KMS-11 (cell line): ENCODE measurements at regions not wholly inside any gene's neighbourhood (a gene's known extent, or its start where the extent isn't known, plus 50 kb on each side); places are given as distances from the start of the nearest gene placed in this dataset.

Source experiments
- H2AFZ ChIP-seq: fragments of 200-600 bp; sonication (generic); 2 replicates; pipeline ENCODE4 v1.6.1; 2016; ENCODE audit warnings: antibody characterized with exemption, mixed run types, low read depth
- H3K27ac ChIP-seq: fragments of 200-600 bp; sonication (generic); 2 replicates; pipeline ENCODE4 v1.6.1; 2016; ENCODE audit warnings: mild to moderate bottlenecking, mixed run types
- H3K27me3 ChIP-seq: fragments of 200-600 bp; sonication (generic); 2 replicates; pipeline ENCODE4 v1.6.1; 2017; ENCODE audit warnings: mild to moderate bottlenecking, low read depth, mixed run types, moderate library complexity; ENCODE audit not compliant: insufficient read depth
- H3K36me3 ChIP-seq: fragments of 200-600 bp; sonication (generic); 2 replicates; pipeline ENCODE4 v1.6.1; 2017; ENCODE audit warnings: mild to moderate bottlenecking, mixed run types; ENCODE audit not compliant: insufficient read depth
- H3K4me1 ChIP-seq: fragments of 200-600 bp; sonication (generic); 2 replicates; pipeline ENCODE4 v1.6.1; 2016; ENCODE audit warnings: mild to moderate bottlenecking, low read depth, mixed run types; ENCODE audit not compliant: poor library complexity, severe bottlenecking
- H3K4me2 ChIP-seq: fragments of 200-600 bp; sonication (generic); 2 replicates; pipeline ENCODE4 v1.7.0; 2016; ENCODE audit warnings: mild to moderate bottlenecking, mixed run types
- H3K4me3 ChIP-seq: fragments of 200-600 bp; sonication (generic); IDR thresholded peaks from 2 replicates; pipeline ENCODE4 v1.6.1; 2017; ENCODE audit warnings: low read depth, low read length, mixed read lengths; ENCODE audit not compliant: insufficient read depth
- H3K79me2 ChIP-seq: fragments of 200-600 bp; sonication (generic); 2 replicates; pipeline ENCODE4 v1.6.1; 2016; ENCODE audit warnings: low read depth, mixed run types; ENCODE audit not compliant: insufficient read depth
- H3K9ac ChIP-seq: fragments of 200-600 bp; sonication (generic); 2 replicates; pipeline ENCODE4 v1.6.1; 2016; ENCODE audit warnings: mild to moderate bottlenecking, mixed run types
- H4K20me1 ChIP-seq: fragments of 200-600 bp; sonication (generic); 2 replicates; pipeline ENCODE4 v1.6.1; 2016; ENCODE audit warnings: mild to moderate bottlenecking, mixed run types; ENCODE audit not compliant: insufficient read depth
- CTCF ChIP-seq: fragments of 200-600 bp; sonication (generic); conservative IDR thresholded peaks from 2 replicates; pipeline ENCODE4 v1.6.1; 2017; ENCODE audit warnings: low read depth, mild to moderate bottlenecking, antibody characterized with exemption, low read length, moderate library complexity, mixed read lengths

GRCh38 chr4:27089186-27089585 lies 228.5 kb downstream of the STIM2 start:
- Histone ChIP-seq H3K4me1 (no peaks in the 10 kb centered on the region), H3K36me3 (no peaks in the 10 kb centered on the region), H3K27me3 (no peaks in the 10 kb centered on the region), H3K4me2 (no peak overlapping the region), H3K4me3 (no peak overlapping the region), H3K9ac (no peak overlapping the region), H3K27ac (no peak overlapping the region), H3K79me2 (no peaks in the 10 kb centered on the region), H2AFZ (no peak overlapping the region), H4K20me1 (no peaks in the 10 kb centered on the region)
- TF ChIP-seq CTCF: no peak

DNA sequence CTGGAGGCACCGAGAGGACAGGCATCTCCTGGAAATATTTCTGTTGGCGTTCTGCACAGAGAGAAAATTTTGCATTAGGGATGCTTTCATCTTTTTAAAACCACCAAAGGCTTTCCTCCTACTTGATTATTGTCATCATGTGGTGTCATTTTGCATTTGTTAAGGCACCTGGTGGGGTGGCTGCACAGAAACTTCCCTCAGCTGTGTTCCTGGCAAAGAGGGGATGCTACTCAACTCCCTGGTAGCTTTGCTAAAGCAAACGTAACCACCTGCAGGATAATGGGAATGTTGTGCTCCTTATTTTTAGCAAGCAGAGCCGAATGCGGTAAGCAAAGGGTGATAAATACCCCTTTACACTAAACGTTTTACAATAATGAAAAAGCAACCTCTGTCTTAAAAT lies 229.8 kb downstream of the STIM2 start:
- Histone ChIP-seq H2AFZ (no peak overlapping the region), H3K27ac (no peak overlapping the region)

GRCh38 chr4:27094224-27094623 lies 233.6 kb downstream of the STIM2 start:
- H2AFZ ChIP-seq: no peak overlapping the region
- TF ChIP-seq CTCF: no peak

More for the DNA sequence above, 229.8 kb downstream of the STIM2 start:
- Histone ChIP-seq H4K20me1 (no peaks in the 10 kb centered on the region), H3K4me1 (no peaks in the 10 kb centered on the region), H3K4me3 (no peak overlapping the region), H3K9ac (no peak overlapping the region), H3K79me2 (no peaks in the 10 kb centered on the region), H3K27me3 (no peaks in the 10 kb centered on the region), H3K4me2 (no peak overlapping the region), H3K36me3 (no peaks in the 10 kb centered on the region)
- no peak for TF ChIP-seq CTCF

GRCh38 chr4:27094783-27095182 lies 234.1 kb downstream of the STIM2 start:
- no peaks in the 10 kb centered on the region for H3K4me1 ChIP-seq
- no peaks in the 10 kb centered on the region for H4K20me1 ChIP-seq
- no peak overlapping the region for H3K27ac ChIP-seq
- no peaks in the 10 kb centered on the region for H3K27me3 ChIP-seq
- no peaks in the 10 kb centered on the region for H3K36me3 ChIP-seq
- H3K4me3 ChIP-seq: no peak overlapping the region
- TF ChIP-seq CTCF: no peak
- no peak overlapping the region for H3K4me2 ChIP-seq
- no peaks in the 10 kb centered on the region for H3K79me2 ChIP-seq
- no peak overlapping the region for H2AFZ ChIP-seq
- H3K9ac ChIP-seq: no peak overlapping the region

More at GRCh38 chr4:27094224-27094623, 233.6 kb downstream of the STIM2 start:
- no peaks in the 10 kb centered on the region for H3K27me3 ChIP-seq
- H3K27ac ChIP-seq: no peak overlapping the region
- H3K36me3 ChIP-seq: no peaks in the 10 kb centered on the region
- no peak overlapping the region for H3K4me2 ChIP-seq
- no peak overlapping the region for H3K4me3 ChIP-seq
- H4K20me1 ChIP-seq: no peaks in the 10 kb centered on the region
- no peak overlapping the region for H3K9ac ChIP-seq
- no peaks in the 10 kb centered on the region for H3K4me1 ChIP-seq
- H3K79me2 ChIP-seq: no peaks in the 10 kb centered on the region
